GM06990 (cell line): ENCODE measurements at regions not wholly inside any gene's neighbourhood (a gene's known extent, or its start where the extent isn't known, plus 50 kb on each side); places are given as distances from the start of the nearest gene placed in this dataset.

Experiments used
- DNase-seq: peaks from one replicate; pipeline ENCODE4 v3.0.0-alpha.2; 2011; ENCODE audit not compliant: insufficient read length; ENCODE audit errors: extremely low read depth
- H3K27me3 ChIP-seq: replicated peaks from 2 replicates; pipeline ENCODE4 v1.6.0; 2011; ENCODE audit warnings: low read length; ENCODE audit not compliant: control insufficient read depth, insufficient read depth
- H3K36me3 ChIP-seq: 2 replicates; pipeline ENCODE4 v1.5.1; 2011; ENCODE audit warnings: low read length; ENCODE audit not compliant: control insufficient read depth, insufficient read depth
- H3K4me3 ChIP-seq: replicated peaks from 2 replicates; pipeline ENCODE4 v1.5.1; 2011; ENCODE audit warnings: low read depth, mild to moderate bottlenecking, control low read depth, low read length
- CTCF ChIP-seq: IDR thresholded peaks from 2 replicates; pipeline ENCODE4 v1.5.1; 2011; ENCODE audit warnings: low read length, control low read depth, mild to moderate bottlenecking, inconsistent platforms; ENCODE audit not compliant: insufficient read depth, poor library complexity, severe bottlenecking

GRCh38 chr1:60488847-60489246, 415.3 kb upstream of the C1orf87 start:
- no peak for TF ChIP-seq CTCF

GRCh38 chr1:60487565-60488345, 414.2 kb upstream of the C1orf87 start:
- no peaks in the 10 kb centered on the region for H3K36me3 ChIP-seq
- H3K27me3 ChIP-seq = no peaks in the 10 kb centered on the region
- DNase-seq = no peak
- no peak for TF ChIP-seq CTCF
- H3K4me3 ChIP-seq = no peak overlapping the region

More at GRCh38 chr1:60488847-60489246, 415.3 kb upstream of the C1orf87 start:
- H3K27me3 ChIP-seq = no peaks in the 10 kb centered on the region
- no peak for DNase-seq
- H3K4me3 ChIP-seq = no peak overlapping the region
- no peaks in the 10 kb centered on the region for H3K36me3 ChIP-seq

GRCh38 chr1:60483509-60483908, 409.9 kb upstream of the C1orf87 start:
- no peak for TF ChIP-seq CTCF
- no peaks in the 10 kb centered on the region for H3K27me3 ChIP-seq
- H3K36me3 ChIP-seq = no peaks in the 10 kb centered on the region
- DNase-seq = no peak
- H3K4me3 ChIP-seq = no peak overlapping the region

GRCh38 chr1:60470246-60470645, 396.7 kb upstream of the C1orf87 start:
- H3K4me3 ChIP-seq = no peak overlapping the region
- H3K36me3 ChIP-seq = no peaks in the 10 kb centered on the region
- TF ChIP-seq CTCF = no peak
- no peak for DNase-seq
- no peaks in the 10 kb centered on the region for H3K27me3 ChIP-seq

GRCh38 chr1:60463786-60464185, 390.2 kb upstream of the C1orf87 start:
- Histone ChIP-seq H3K27me3 (no peaks in the 10 kb centered on the region), H3K4me3 (no peak overlapping the region), H3K36me3 (no peaks in the 10 kb centered on the region)
- no peak for TF ChIP-seq CTCF
- no peak for DNase-seq

- no peaks in the 10 kb centered on the region for H3K36me3 ChIP-seq
- no peak for DNase-seq
- no peak overlapping the region for H3K4me3 ChIP-seq
- TF ChIP-seq CTCF = no peak
- no peaks in the 10 kb centered on the region for H3K27me3 ChIP-seq
Observed at GRCh38 chr1:60463146-60463545, 389.6 kb upstream of the C1orf87 start.
